H7 (cell line): ENCODE measurements at regions not wholly inside any gene's neighbourhood (a gene's known extent, or its start where the extent isn't known, plus 50 kb on each side); places are given as distances from the start of the nearest gene placed in this dataset.

Experiments used
- DNase-seq: peaks from one replicate; pipeline ENCODE4 v3.0.0; 2012
- H3K27me3 ChIP-seq: 2 replicates; pipeline ENCODE4 v1.6.0; 2011; ENCODE audit warnings: mild to moderate bottlenecking, low read length; ENCODE audit not compliant: control insufficient read depth, insufficient read depth
- H3K36me3 ChIP-seq: replicated peaks from 2 replicates; pipeline ENCODE4 v1.5.1; 2011; ENCODE audit warnings: low read length; ENCODE audit not compliant: control insufficient read depth, insufficient read depth
- H3K4me3 ChIP-seq: 2 replicates; pipeline ENCODE4 v1.5.1; 2011; ENCODE audit warnings: low read depth, mild to moderate bottlenecking, control low read depth, low read length, moderate library complexity; ENCODE audit not compliant: insufficient read depth

DNA sequence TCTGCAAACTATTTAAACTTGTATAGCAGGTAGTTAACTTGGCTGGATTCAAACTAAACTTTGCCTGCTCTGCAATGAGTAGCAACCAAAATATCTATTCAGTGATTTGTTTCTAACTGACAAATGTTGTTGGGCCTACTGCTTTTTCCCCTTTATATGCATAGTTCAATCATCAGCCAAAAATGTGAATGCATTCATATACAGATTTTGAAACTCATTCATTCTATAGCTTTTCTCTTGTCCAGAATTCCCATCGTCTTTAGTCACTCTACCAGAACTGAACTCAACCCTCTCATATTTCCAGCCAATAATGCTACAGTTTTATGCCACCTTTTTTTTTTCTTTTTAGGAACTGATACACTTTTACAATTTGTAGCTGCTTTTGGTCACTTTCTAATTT lies 599.8 kb downstream of the RPL10L start:
- H3K36me3 ChIP-seq: no peaks in the 10 kb centered on the region
- no peaks in the 10 kb centered on the region for H3K27me3 ChIP-seq
- no peak for DNase-seq

DNA sequence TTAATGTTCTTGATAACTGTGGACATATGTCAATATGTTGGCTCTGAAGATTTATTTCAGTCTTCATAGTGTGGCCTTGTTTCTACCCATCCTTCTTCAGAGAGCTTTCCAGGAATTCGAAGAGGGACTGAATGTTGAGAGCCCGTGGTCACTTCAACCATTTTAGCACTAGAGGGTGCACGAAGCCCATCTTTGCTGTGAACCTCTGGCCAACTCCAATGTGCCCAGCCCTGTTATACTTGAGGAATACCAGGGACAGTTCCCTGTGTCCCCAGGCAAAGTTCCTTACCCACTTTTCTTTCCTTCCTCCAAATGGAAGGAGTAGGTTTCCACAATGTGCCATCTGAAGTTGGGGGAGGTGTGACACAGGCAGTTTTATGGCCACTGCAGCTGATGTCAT lies 603.5 kb downstream of the RPL10L start:
- DNase-seq: peak; percentile 2
- Histone ChIP-seq H3K27me3 (no peaks in the 10 kb centered on the region), H3K36me3 (no peaks in the 10 kb centered on the region), H3K4me3 (no peak overlapping the region)

More for the DNA sequence above, 599.8 kb downstream of the RPL10L start:
- no peak overlapping the region for H3K4me3 ChIP-seq

DNA sequence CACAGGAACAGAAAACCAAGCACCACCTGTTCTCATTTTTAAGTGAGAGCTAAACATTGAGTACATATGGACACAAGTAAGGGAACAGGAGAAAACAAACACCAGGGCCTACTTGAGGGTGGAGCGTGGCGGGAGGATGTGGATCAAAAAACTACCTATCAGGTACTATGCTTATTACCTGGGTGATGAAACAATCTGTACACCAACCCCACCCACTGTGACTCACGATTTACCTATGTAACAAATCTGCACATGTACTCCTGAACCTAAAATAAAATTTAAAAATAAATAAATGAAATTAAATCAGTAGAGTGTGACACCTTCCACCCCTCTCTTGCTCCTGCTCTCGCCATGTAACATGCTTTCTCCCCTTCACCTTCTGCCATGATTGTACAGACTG lies 615.5 kb downstream of the RPL10L start:
- Histone ChIP-seq H3K27me3 (no peaks in the 10 kb centered on the region), H3K36me3 (no peaks in the 10 kb centered on the region), H3K4me3 (no peak overlapping the region)
- DNase-seq: no peak

DNA sequence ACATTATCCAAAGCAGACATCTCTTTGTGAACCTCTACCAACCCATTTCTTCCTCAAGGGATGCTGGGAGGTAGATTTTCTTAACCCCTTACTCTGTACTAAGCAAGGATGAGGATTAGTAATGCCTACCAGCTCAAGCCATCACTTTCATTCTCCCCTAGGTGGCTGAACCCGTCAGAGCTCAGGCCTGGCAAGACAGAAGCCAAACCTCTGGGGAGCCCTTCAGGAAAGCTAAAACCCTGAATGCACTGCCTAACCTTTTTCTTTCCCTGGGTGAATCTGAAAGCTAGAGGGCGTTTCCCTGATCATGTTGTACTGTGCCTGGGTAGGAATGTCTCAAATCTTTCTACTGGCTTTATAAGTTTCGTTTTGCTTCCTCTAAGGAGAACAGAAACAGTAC lies 617.3 kb downstream of the RPL10L start:
- no peaks in the 10 kb centered on the region for H3K36me3 ChIP-seq
- no peak overlapping the region for H3K4me3 ChIP-seq
- H3K27me3 ChIP-seq: no peaks in the 10 kb centered on the region
- DNase-seq: peak; percentile 4

DNA sequence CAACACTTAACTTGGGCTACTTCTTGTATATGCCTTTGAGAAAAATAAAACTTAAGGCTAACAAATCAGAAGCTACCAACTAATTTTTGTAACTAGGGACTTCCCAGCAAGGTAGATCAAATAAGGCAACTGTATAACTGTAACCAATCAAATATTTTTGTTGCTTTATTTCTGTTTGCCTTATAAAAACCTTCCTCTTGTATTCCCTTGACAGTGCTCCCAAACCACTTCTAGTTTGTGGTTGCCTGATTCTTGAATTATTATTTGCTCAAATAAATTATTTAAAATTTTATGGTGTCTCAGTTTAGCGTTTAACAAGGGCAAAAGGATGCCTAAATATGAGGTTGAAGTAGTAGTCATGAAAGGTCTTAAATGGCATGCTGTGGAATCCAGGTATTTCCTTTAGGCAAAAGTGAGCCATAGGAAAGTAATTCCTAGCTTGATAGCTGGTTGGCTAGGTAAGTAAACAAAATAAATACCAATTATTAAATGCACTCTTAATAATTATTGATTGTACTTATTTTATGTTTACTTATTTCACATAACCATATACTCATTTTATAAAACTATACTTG lies 632.6 kb downstream of the RPL10L start:
- Histone ChIP-seq H3K36me3 (no peaks in the 10 kb centered on the region), H3K4me3 (no peak overlapping the region), H3K27me3 (no peaks in the 10 kb centered on the region)
- DNase-seq: no peak

DNA sequence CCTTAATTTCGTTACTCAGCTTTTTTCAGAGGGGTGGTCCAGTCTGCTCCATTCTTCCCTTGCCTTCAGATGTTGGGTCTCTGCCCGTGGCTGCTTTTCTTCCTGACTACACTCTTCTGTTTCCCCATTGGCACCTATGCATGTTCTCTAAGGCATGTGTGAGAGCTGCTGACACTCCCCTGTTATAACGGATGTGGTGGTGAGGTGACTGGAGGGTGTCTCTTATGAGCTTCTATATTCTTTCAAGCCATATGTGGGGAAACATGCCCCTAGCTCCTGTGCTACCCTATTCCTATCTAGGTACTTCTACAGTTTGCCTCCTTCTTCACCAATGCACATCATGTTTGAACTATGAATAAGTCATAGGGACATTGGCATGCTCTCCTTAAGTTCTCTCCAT lies 643.2 kb downstream of the RPL10L start:
- H3K4me3 ChIP-seq: no peak overlapping the region
- no peak for DNase-seq

DNA sequence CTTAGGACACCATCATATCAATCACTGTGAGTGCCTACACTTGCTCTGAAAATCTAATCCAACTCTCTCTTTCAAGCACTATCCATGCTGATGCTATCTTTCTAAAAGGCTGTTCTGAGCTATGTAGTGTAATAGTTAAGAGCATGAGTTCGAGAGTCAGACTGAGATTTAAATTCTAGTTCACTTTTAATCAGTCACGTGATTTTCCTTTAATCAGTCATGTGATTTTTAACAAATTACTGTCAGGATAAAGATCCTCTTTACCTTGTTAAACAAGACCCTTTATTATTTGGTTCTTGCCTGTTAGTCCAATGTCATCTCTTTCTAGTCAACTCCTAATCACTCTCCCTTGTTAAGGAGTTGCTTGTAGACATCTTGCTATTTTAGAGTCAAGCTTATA lies 653.0 kb downstream of the RPL10L start:
- no peak overlapping the region for H3K4me3 ChIP-seq
- no peaks in the 10 kb centered on the region for H3K36me3 ChIP-seq
- no peaks in the 10 kb centered on the region for H3K27me3 ChIP-seq
- DNase-seq: no peak

More for the DNA sequence above, 643.2 kb downstream of the RPL10L start:
- Histone ChIP-seq H3K27me3 (no peaks in the 10 kb centered on the region), H3K36me3 (no peaks in the 10 kb centered on the region)

DNA sequence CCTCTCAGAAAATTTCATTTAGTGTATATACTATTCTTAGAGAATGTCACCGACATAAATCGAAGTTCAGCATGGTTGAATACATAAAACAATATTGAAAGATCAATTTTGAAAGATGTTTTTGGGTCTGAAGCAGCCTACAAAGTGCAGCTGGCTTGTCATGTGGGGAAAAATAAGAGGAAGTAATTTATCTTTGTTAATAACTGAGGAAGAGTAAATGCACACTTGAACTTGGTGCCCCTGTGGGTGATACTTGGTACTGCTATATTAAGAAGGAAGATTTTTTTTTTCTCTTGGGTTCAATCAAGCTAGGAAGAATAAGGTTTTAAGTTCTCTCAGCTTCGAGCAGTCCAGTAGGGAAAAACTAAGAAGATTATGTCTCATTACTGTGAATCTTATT lies 661.3 kb downstream of the RPL10L start:
- Histone ChIP-seq H3K4me3 (no peak overlapping the region), H3K27me3 (no peaks in the 10 kb centered on the region), H3K36me3 (no peaks in the 10 kb centered on the region)
- DNase-seq: no peak

DNA sequence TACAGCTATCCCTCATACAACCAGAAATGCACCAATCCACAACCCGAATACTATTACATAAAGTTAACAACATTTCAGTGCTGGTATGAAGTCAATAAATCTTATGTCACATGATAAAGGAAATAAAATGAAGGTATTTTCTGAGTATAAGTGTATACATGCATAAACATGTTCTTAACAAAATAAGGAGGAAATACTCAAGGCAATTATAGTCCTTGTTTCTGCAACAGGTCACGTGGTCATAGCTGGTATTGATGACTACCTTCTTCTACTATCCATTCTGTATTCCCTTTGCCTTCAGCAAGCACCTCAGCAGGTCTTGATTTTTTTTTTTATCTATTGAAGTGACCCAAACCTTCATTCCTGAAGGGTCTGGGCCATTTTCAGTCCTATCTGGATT lies 675.6 kb downstream of the RPL10L start:
- no peaks in the 10 kb centered on the region for H3K27me3 ChIP-seq
- no peaks in the 10 kb centered on the region for H3K36me3 ChIP-seq
- DNase-seq: no peak
- H3K4me3 ChIP-seq: no peak overlapping the region

DNA sequence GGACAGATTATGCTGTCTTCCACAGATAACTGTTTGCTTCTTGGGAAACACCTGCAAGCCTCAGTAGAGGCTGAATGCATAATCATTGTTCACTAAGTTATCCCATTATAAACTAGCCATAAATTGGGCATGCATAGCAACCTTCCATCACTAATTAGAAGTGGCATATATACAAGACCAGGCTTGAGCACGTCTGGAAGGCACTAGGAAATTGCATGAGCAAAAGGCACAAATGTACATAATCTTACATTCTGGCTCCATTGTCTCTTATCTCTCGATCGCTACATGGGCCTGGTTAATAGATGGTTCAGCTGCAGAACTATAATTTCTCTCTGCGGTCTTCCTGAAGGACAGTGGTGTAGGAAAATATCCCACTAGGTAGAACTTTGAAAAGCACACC lies 679.2 kb downstream of the RPL10L start:
- Histone ChIP-seq H3K36me3 (no peaks in the 10 kb centered on the region), H3K27me3 (no peaks in the 10 kb centered on the region), H3K4me3 (no peak overlapping the region)
- no peak for DNase-seq

DNA sequence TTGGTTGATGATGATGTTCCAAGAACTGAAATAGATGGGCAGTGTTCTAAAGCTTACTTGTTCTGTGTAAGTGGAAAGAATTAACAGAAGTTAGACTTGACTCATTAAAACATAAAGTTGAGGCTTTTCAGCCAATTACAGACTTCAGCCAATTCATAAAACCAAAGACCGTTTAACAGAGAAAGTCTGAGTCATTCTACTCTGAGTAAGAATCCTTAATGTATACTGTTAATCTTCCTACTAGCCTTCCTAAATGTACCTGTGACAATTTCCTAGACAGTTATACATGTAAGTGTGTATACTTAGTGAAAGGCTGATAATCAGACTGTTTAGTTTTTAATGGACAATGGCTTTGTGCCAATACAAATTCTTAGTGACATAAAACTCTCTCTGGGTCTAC lies 681.0 kb downstream of the RPL10L start:
- Histone ChIP-seq H3K4me3 (no peak overlapping the region), H3K36me3 (no peaks in the 10 kb centered on the region), H3K27me3 (no peaks in the 10 kb centered on the region)
- DNase-seq: no peak

DNA sequence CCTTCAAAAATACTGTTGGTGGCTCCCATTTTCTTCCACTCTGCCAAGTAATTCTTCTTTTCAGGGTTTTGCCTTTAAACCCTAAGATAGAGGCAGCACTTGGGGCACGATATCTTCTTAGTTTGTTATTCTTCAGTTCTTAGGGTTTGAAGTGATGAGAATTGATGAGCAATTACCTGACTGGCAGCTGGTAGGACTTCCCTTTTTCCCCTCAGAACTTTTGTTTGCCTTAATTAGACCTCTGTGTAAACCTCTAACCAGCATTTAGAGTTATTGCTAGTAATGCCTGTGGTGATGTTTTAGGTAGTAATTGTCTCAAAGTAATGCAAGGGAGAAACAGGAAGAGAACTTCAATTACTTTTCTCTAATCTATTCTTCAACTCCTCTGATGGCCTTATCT lies 683.5 kb downstream of the RPL10L start:
- Histone ChIP-seq H3K27me3 (no peaks in the 10 kb centered on the region), H3K36me3 (no peaks in the 10 kb centered on the region), H3K4me3 (no peak overlapping the region)
- DNase-seq: no peak

DNA sequence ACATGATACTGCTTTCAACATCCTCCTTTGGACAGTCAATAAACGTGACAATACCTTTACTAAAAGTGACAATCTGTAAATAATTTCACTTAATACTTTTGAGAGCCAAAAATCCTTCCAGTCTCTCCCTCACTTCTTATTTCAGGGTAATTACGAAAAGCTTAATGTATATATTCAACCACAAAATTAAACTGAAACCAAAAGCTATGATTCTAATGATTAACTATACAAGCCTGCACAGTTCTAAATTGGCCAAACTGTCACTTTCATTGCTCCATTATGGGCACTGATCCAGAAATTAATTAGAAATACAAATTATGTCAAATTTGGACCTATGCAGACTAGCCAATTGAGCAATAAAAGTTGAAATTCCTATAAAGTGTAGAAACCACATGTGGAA lies 696.5 kb upstream of the MIS18BP1 start:
- Histone ChIP-seq H3K27me3 (no peaks in the 10 kb centered on the region), H3K36me3 (no peaks in the 10 kb centered on the region), H3K4me3 (no peak overlapping the region)
- no peak for DNase-seq

DNA sequence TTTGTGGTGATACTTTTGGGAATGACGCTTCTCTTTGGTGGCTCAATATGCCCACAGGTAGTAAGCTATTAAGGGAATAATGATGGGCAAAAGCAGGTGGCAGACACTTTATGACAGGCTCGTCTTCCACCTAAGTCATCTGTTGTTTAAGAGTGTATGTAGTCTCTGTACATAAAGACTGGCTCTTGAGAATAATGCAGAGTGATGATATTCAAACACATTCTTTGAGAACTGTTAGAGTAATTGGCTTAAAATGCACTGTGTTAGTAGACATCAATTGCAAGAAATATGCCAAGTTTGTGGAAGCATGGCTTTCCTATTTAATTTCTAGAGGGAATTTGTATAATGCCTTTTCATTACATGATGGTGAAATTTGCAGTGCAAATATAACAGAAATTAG lies 694.8 kb upstream of the MIS18BP1 start:
- H3K4me3 ChIP-seq: no peak overlapping the region
- DNase-seq: no peak
- no peaks in the 10 kb centered on the region for H3K36me3 ChIP-seq
- no peaks in the 10 kb centered on the region for H3K27me3 ChIP-seq

DNA sequence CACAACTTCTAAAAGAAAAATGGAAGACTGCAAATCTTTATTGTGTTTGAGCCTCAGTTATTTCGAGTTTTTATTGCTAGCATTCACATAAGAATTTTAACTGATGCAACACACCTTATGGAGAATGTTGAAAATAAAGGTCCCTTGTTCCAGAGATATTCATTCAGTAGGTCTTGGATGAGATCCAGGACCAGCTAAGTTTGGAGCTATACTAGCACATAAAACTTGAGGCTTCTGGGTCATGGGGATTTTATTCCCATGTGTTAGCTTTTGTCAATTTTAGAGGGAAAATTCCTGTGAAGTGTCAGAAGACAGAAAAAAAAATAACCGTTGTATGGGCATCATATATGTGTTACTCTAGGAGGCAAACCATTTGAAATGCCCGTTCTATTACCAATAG lies 693.2 kb upstream of the MIS18BP1 start:
- Histone ChIP-seq H3K36me3 (no peaks in the 10 kb centered on the region), H3K27me3 (no peaks in the 10 kb centered on the region), H3K4me3 (no peak overlapping the region)
- no peak for DNase-seq

DNA sequence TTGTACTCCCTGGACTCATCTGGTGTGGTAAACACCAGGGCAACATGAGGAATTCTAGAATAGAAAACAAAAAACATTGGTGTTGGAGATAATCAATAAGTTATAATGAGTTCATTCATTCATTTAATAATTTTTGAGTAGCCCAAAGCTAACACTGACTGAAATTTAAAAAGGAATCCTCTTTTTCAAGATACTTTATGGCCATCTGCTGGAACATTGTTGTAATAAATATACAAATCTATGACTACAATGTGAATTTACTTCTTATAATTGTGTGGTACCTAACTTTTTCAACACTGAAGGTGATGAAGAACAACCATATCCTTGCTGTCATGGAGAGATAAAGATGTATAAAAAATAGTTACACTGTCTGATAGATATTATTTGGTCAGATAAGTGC lies 687.3 kb upstream of the MIS18BP1 start:
- Histone ChIP-seq H3K27me3 (no peaks in the 10 kb centered on the region), H3K4me3 (no peak overlapping the region), H3K36me3 (no peaks in the 10 kb centered on the region)
- DNase-seq: no peak
